ENCODE measurements at regions not wholly inside any gene's neighbourhood (a gene's known extent, or its start where the extent isn't known, plus 50 kb on each side); places are given as distances from the start of the nearest gene placed in this dataset.

GRCh38 chrX:104329731-104330130 is 75.0 kb upstream of the ESX1 start:
- TF ChIP-seq RAD21 (IDR thresholded peaks at IDR 0.05; ENCODE audit: low read depth) (no peak), FOXM1 (IDR thresholded peaks at IDR 0.05; ENCODE audit: borderline replicate concordance, low read depth) (no peak), MAX (IDR thresholded peaks at IDR 0.05) (no peak), CEBPB (IDR thresholded peaks at IDR 0.05) (no peak), USF1 (IDR thresholded peaks at IDR 0.05) (no peak), NFIC (IDR thresholded peaks at IDR 0.05) (no peak), REST (IDR thresholded peaks at IDR 0.05; ENCODE audit: low read depth) (no peak), CREB1 (IDR thresholded peaks at IDR 0.05; ENCODE audit: low read depth) (no peak)

- no peak for TF ChIP-seq TEAD4 (IDR thresholded peaks at IDR 0.05)
- no peak for TF ChIP-seq MAX (IDR thresholded peaks at IDR 0.05)
- no peak for TF ChIP-seq REST (IDR thresholded peaks at IDR 0.05; ENCODE audit: low read depth)
- TF ChIP-seq CREB1 (IDR thresholded peaks at IDR 0.05; ENCODE audit: low read depth) = no peak
- no peak for TF ChIP-seq ZBTB7A (IDR thresholded peaks at IDR 0.05; ENCODE audit: low read depth)
- TF ChIP-seq CEBPB (IDR thresholded peaks at IDR 0.05) = no peak
- TF ChIP-seq EP300 (IDR thresholded peaks at IDR 0.05; ENCODE audit: borderline replicate concordance) = no peak
- no peak for TF ChIP-seq FOXM1 (IDR thresholded peaks at IDR 0.05; ENCODE audit: borderline replicate concordance, low read depth)
- TF ChIP-seq YY1 (IDR thresholded peaks at IDR 0.05; ENCODE audit: low read depth) = no peak
- no peak for TF ChIP-seq RAD21 (IDR thresholded peaks at IDR 0.05; ENCODE audit: low read depth)
- no peak for TF ChIP-seq EGR1 (IDR thresholded peaks at IDR 0.05)
- TF ChIP-seq TCF12 (IDR thresholded peaks at IDR 0.05; ENCODE audit: low read depth) = no peak
- no peak for TF ChIP-seq TAF1 (IDR thresholded peaks at IDR 0.05; ENCODE audit: low read depth)
Measured at GRCh38 chrX:104325213-104325585, 70.5 kb upstream of the ESX1 start.

- TF ChIP-seq TEAD4 (IDR thresholded peaks at IDR 0.05) (no peak), TAF1 (IDR thresholded peaks at IDR 0.05; ENCODE audit: low read depth) (no peak), EP300 (IDR thresholded peaks at IDR 0.05; ENCODE audit: borderline replicate concordance) (no peak), TCF12 (IDR thresholded peaks at IDR 0.05; ENCODE audit: low read depth) (no peak), USF1 (IDR thresholded peaks at IDR 0.05) (no peak), CREB1 (IDR thresholded peaks at IDR 0.05; ENCODE audit: low read depth) (no peak), FOXM1 (IDR thresholded peaks at IDR 0.05; ENCODE audit: borderline replicate concordance, low read depth) (no peak), REST (IDR thresholded peaks at IDR 0.05; ENCODE audit: low read depth) (no peak), EGR1 (IDR thresholded peaks at IDR 0.05) (no peak), ZBTB7A (IDR thresholded peaks at IDR 0.05; ENCODE audit: low read depth) (no peak), MAX (IDR thresholded peaks at IDR 0.05) (no peak), YY1 (IDR thresholded peaks at IDR 0.05; ENCODE audit: low read depth) (no peak), CEBPB (IDR thresholded peaks at IDR 0.05) (no peak), RAD21 (IDR thresholded peaks at IDR 0.05; ENCODE audit: low read depth) (no peak), NFIC (IDR thresholded peaks at IDR 0.05) (no peak)
Measured at GRCh38 chrX:104324461-104325212, 69.9 kb upstream of the ESX1 start.

GRCh38 chrX:104319346-104319745 is 64.6 kb upstream of the ESX1 start:
- TF ChIP-seq EP300 (IDR thresholded peaks at IDR 0.05; ENCODE audit: borderline replicate concordance) (no peak), MAX (IDR thresholded peaks at IDR 0.05) (no peak), NFIC (IDR thresholded peaks at IDR 0.05) (no peak), TCF12 (IDR thresholded peaks at IDR 0.05; ENCODE audit: low read depth) (no peak), ZBTB7A (IDR thresholded peaks at IDR 0.05; ENCODE audit: low read depth) (no peak)
